Activated T-helper 1 cell treated with anti-CD3 and anti-CD28 coated beads, Interleukin-12 subunit alpha, Interleukin-12 subunit beta, Interleukin-2, Interleukin-4 antibody, amounts not matched to agents 30 ng/mL and 10 ng/mL and 1 ng/mL, durations not matched to agents 14 hours and 24 hours and 36 hours (primary cell): ENCODE measurements at regions not wholly inside any gene's neighbourhood (a gene's known extent, or its start where the extent isn't known, plus 50 kb on each side); places are given as distances from the start of the nearest gene placed in this dataset.
"Not testable (repeated sequence)": the region's sequence is repeated elsewhere in the genome, so short reads cannot be mapped to it uniquely, and the experiment has no call there.

Source experiments
- DNase-seq: peaks from one replicate; pipeline ENCODE4 v3.0.0; 2021; ENCODE audit warnings: low spot score
- H3K27ac Mint-ChIP-seq: one replicate; pipeline ENCODE4 v1.8.0; 2021; ENCODE audit warnings: mild to moderate bottlenecking, mixed read lengths
- H3K27me3 Mint-ChIP-seq: one replicate; pipeline ENCODE4 v1.8.0; 2022; ENCODE audit warnings: mild to moderate bottlenecking, moderate library complexity, mixed read lengths; ENCODE audit not compliant: insufficient read depth
- H3K36me3 Mint-ChIP-seq: one replicate; pipeline ENCODE4 v1.8.0; 2021; ENCODE audit warnings: low read depth, mixed read lengths
- H3K4me1 Mint-ChIP-seq: one replicate; pipeline ENCODE4 v1.8.0; 2021; ENCODE audit warnings: low read depth, mixed read lengths
- H3K4me3 Mint-ChIP-seq: one replicate; pipeline ENCODE4 v1.8.0; 2021; ENCODE audit warnings: mild to moderate bottlenecking, moderate library complexity, mixed read lengths
- H3K9me3 Mint-ChIP-seq: one replicate; pipeline ENCODE4 v1.8.0; 2021; ENCODE audit warnings: mixed read lengths
- intact Hi-C: fragments of 100-400 bp; cut with micrococcal nuclease; formaldehyde crosslinking; loops from one replicate; pipeline ENCODE4 v1.15.1; 2024

DNA sequence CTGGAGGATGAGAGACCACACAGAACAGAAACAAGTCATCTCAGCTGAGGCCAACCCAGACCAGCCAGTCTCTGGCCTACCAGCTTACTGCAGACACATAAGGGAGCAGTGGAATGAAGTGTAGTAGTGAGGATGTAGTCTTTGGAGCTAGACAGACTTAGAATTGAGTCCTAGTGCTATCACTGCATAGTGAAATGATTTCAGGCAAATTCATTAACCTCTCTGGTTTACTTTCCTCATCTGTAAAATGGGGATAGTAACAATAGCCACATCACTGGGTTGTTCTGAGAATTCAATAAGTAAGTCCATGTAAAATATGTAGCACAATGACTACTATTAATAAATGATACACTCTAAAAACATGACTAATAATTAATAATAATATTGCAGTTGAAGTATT, 383.8 kb downstream of the DLEU7 start:
- Mint-ChIP-seq H3K36me3 (no peaks in the 10 kb centered on the region), H3K9me3 (no peaks in the 10 kb centered on the region), H3K4me1 (no peaks in the 10 kb centered on the region), H3K27me3 (peaks cover 11% of the 10 kb centered on the region), H3K27ac (no peak overlapping the region), H3K4me3 (no peak overlapping the region)
- intact Hi-C loops = no loop called here
- no peak for DNase-seq

DNA sequence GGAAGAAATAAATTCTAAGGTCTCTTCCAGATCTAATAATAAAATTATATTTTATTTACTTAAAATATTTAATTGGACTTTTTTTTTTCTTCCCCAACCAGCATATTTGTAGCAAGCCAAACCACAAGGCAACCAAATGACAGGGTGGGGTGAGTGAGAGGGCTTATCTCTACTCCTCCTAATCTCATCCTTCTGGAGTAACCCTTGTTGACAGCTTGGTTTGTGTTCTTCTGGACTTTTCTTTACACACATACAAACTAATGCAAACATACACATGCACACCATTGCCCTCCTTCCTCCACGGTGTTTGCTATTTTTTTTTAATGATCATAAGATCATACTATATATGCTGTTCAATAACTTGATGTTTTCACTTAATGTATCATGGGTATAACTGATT, 383.1 kb downstream of the DLEU7 start:
- Mint-ChIP-seq H3K4me1 (no peaks in the 10 kb centered on the region), H3K9me3 (no peaks in the 10 kb centered on the region), H3K4me3 (no peak overlapping the region), H3K27ac (no peak overlapping the region), H3K36me3 (no peaks in the 10 kb centered on the region), H3K27me3 (peaks cover 11% of the 10 kb centered on the region)
- no peak for DNase-seq
- intact Hi-C loops = no loop called here

DNA sequence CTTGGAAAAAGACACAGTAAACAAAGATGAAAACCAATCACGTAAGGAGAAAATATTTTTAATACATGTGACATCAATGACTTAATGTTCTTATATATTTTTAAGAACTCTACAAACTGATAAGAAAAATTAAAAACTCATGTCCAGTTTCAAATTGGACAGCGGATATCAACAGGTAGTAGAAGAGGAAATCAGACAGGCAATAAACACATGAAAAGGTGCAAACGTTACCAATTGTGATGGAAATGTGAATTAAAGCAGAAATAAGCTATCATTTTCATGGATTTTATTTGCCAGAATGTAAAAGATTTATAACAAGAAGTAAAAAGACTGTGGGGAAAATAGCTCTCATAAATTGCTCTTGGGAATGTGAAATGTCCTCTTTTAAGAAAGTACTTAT, 382.3 kb downstream of the DLEU7 start:
- Mint-ChIP-seq H3K4me3 (no peak overlapping the region), H3K9me3 (no peaks in the 10 kb centered on the region), H3K4me1 (no peaks in the 10 kb centered on the region), H3K27ac (no peak overlapping the region), H3K27me3 (peaks cover 11% of the 10 kb centered on the region), H3K36me3 (no peaks in the 10 kb centered on the region)
- intact Hi-C loops = no loop called here
- no peak for DNase-seq

DNA sequence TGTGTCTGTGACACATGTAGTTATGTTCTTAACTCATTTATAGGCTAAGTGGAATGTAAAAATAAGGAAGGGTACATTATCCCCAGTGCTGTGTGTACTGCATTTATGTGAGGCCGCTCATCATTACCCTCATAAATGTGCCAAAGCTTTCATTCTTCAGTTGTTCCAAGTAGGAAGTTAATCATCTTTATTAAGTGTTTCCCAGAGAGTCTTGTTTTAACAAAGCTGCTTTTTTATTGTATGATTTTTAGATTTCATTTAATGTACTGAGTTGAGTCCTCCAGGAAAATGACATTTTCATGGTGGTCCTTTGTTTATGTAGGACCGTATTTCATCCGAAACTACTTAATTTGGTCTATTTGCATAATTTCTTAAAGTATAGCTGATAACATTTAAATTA, 379.8 kb downstream of the DLEU7 start:
- no peak for DNase-seq
- Mint-ChIP-seq H3K9me3 (no peaks in the 10 kb centered on the region), H3K4me1 (no peaks in the 10 kb centered on the region), H3K4me3 (no peak overlapping the region), H3K36me3 (no peaks in the 10 kb centered on the region), H3K27me3 (peaks cover 20% of the 10 kb centered on the region), H3K27ac (no peak overlapping the region)
- intact Hi-C loops = no loop called here

DNA sequence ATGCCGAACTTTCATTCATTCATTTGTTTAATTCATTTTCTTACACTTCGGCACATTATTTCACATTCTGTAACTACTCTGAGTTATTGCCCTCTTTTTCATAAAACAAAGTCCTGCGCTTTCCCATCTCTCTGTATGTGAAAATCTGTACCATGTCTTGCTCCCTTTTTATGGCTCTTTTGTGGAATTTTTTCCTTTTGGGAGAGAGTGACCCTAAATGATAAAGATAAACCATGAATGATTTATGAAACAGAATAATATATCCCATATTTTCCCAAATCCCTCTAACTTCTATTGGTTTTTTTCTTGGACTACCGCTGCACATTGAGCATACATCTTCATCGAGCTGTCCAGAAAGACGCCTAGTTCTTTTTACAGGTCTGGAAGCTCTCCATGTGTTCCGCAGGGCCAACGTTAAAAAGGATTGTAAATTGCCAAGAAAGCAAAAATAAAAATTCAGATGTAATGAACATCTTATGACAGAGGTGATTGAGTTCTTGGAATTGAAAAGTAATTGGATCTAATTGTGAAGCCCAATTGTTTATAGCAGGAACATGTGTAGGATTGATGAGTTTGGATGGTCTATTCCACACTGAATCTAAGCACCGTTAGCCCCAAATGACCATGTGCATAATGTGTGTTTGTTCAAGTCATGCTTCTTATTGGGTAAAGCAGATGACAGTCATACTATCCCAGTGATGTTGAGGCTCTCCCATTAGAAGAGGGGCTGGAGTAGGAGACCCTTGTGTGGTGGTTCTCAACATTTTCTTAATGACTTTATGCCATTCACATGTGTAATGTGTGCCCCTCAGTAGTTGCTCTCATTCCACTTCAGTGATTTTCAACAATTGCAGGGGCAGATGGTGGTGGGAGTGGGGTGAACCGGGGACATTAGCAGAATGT, 378.9 kb downstream of the DLEU7 start:
- H3K9me3 Mint-ChIP-seq = no peaks in the 10 kb centered on the region
- no peak overlapping the region for H3K4me3 Mint-ChIP-seq
- H3K4me1 Mint-ChIP-seq = no peaks in the 10 kb centered on the region
- intact Hi-C loops = no loop called here
- no peaks in the 10 kb centered on the region for H3K36me3 Mint-ChIP-seq
- no peak for DNase-seq
- peaks cover 20% of the 10 kb centered on the region for H3K27me3 Mint-ChIP-seq
- no peak overlapping the region for H3K27ac Mint-ChIP-seq

DNA sequence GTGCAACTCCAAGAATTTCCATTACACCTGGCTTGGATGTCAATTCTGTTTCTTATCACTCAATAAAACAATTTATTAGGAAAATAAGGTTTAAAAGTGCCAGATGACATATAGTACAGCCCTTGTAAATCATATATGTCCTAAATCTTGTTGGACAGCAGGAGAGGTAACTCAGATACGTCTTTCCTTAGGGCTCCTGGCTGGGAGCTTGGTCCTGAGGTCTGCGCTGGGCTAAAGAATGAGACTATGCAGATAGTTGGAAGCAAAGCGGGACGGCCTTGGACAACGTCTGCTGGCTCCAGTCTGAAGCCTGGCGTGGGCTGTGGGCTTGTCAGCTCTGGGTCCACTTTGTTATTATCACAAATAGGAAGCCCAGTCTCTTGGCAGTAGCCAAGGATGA, 377.0 kb downstream of the DLEU7 start:
- Mint-ChIP-seq H3K9me3 (no peaks in the 10 kb centered on the region), H3K27me3 (peaks cover 16% of the 10 kb centered on the region), H3K27ac (no peak overlapping the region), H3K36me3 (no peaks in the 10 kb centered on the region), H3K4me1 (no peaks in the 10 kb centered on the region), H3K4me3 (no peak overlapping the region)
- intact Hi-C loops = no loop called here
- no peak for DNase-seq

DNA sequence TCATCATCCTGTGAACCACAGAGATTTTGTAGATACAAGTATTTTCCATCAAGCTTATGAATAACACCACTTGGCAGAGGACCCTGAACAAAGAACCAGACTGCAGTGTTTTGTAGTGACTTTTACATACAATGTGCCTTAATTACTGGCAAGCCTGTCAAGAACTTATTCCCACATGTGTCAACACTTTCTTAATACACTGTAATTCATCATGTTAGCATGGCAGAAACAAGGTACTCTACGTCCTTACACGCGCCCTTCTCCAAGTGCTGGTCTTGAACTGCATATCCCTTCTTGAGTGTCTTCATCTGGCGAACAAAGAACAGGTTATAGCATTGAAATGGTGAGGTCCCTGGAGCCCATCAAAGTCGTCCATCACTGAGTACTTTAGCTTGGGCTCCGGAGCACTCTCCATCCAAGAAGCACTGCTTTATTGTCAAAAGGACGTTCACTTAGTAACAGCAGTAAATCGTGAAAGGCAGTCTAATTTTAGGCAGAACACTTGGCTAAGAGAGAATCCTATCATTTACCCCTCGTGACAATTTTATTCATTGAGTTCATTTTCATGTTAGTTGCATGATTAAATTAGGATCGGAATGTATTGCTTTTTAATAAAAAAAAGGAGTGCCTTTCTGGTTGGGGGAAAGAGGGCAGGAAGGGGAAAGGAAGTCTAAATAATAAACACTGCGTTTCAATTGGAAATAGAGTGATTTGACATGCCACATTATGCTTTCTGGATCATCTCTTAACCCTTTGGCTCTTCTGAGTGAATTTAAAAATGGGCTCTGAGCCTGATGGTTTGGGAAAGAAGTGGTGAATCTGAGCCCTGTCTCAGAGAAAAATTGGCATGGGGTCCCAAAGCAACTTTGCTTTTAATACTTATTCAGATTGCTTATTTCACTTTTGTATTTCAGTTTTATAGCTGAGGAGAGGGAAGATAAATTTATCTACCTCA, 376.1 kb downstream of the DLEU7 start:
- Mint-ChIP-seq H3K9me3 (no peaks in the 10 kb centered on the region), H3K36me3 (no peaks in the 10 kb centered on the region), H3K4me3 (no peak overlapping the region), H3K27me3 (peaks cover 14% of the 10 kb centered on the region), H3K4me1 (no peaks in the 10 kb centered on the region), H3K27ac (no peak overlapping the region)
- DNase-seq = no peak
- intact Hi-C loops = no loop called here

DNA sequence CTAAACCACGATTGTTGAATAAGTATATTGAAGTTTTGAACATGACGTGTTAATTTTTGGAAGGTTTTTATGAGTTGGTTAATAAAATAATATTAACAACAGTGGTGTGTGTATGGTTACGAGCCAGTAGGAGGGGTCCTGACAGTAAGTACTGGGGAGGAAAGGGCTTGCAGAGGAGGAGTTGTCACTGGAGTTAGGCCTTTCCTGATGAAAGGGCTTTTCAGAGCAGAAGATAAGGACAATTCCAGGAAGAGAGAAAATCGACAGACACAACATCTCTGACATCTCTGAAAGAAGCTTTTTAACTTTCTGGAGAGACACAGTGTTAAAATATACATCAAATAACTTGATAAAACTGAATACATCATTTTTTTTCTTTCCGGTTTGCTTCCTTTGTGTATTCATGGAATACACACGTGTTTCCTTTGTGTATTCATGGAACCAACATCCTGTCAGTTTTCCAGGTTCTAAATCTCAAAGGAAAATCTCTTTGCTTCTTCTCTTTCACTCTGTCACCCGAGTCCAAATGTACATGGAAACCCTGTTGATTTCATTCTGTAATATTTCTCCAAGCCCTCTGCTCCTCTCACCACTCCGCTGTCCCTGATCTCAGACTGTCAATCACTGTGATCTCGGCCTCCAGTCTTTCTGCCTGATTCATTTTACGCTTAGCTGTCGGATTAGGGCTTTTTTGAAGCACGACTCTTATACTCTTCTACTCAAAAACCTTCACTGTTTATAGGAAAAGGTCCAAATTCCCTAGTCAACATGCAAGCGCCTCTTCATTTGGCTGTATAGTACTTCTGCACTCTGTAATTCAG, 374.4 kb downstream of the DLEU7 start:
- Mint-ChIP-seq H3K27me3 (peaks cover 11% of the 10 kb centered on the region), H3K36me3 (no peaks in the 10 kb centered on the region), H3K4me3 (no peak overlapping the region), H3K9me3 (no peaks in the 10 kb centered on the region), H3K27ac (no peak overlapping the region), H3K4me1 (no peaks in the 10 kb centered on the region)
- intact Hi-C loops = no loop called here
- no peak for DNase-seq

DNA sequence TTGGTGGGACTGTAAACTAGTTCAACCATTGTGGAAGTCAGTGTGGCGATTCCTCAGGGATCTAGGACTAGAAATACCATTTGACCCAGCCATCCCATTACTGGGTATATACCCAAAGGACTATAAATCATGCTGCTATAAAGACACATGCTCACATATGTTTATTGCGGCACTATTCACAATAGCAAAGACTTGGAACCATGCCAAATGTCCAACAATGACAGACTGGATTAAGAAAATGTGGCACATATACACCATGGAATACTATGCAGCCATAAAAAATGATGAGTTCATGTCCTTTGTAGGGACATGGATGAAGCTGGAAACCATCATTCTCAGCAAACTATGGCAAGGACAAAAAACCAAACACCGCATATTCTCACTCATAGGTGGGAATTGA, 370.4 kb downstream of the DLEU7 start:
- intact Hi-C loops, DNase-seq, H3K9me3 Mint-ChIP-seq, H3K36me3 Mint-ChIP-seq, H3K4me1 Mint-ChIP-seq, H3K4me3 Mint-ChIP-seq, H3K27ac Mint-ChIP-seq: not testable (repeated sequence)
- H3K27me3 Mint-ChIP-seq = peaks cover 13% of the 10 kb centered on the region

DNA sequence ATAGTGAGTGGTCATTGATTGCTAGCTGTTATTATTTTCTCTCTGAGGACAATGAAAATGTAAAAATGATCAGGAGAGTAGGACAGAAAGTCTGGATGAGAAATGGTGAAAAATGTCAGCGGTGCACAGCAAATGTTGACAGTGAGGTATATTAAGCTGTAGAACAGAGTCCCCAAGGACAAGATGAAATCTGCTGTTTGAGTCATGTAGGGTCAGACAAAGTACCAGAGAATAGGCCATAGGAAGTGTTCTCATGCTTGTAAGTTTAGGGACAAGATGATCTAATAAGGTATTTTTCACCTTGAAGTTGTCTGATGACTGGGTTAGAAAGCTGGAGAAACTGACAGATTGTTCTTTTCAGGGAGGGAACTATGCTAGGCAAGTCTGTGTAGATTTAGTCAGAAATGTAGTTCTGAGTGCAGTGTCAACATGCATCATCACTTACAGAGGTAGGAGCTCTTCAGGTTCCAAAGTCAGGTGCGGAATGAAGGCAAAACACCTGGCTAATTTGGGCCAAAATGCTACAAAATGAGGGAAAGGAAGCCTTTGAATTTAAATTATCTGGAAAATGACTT, 369.3 kb downstream of the DLEU7 start:
- H3K4me3 Mint-ChIP-seq = no peak overlapping the region
- H3K9me3 Mint-ChIP-seq = no peaks in the 10 kb centered on the region
- intact Hi-C loops = no loop called here
- peaks cover 10% of the 10 kb centered on the region for H3K27me3 Mint-ChIP-seq
- no peak for DNase-seq
- H3K36me3 Mint-ChIP-seq = no peaks in the 10 kb centered on the region
- no peaks in the 10 kb centered on the region for H3K4me1 Mint-ChIP-seq
- no peak overlapping the region for H3K27ac Mint-ChIP-seq

DNA sequence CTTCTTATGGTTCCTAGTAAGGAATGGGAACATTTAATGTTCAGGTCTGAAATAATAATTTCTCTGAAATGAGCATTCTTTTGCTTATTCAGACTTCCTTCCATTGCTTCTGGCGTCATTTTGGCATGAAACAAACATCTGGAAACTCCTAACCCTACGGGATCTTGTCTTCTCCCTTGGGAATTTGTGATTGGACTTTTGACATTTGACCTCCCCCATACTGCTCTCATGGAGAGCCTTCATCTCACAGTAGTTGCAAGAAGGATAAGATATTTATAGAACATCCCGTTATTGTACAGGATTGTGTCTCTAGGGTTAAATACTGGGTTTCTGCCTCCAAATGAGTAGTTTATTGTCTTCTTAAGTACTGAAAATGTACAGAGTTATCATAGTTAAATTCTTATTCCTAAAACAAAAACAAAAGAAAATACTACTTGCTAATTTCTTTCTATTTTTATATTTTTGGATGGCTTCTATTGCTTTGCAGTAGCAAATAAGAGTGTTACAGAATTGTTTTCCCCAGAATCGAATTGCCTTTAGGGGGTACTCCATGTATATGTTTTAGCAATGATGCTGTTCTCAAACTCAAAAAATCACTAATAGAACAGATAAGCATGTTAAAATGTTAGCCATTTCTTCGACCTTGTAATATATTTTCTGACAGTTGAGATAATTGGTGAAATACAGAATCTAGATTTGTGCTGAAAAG, 366.8 kb downstream of the DLEU7 start:
- no peak overlapping the region for H3K27ac Mint-ChIP-seq
- H3K27me3 Mint-ChIP-seq = peaks cover 21% of the 10 kb centered on the region
- H3K36me3 Mint-ChIP-seq = no peaks in the 10 kb centered on the region
- H3K9me3 Mint-ChIP-seq = no peaks in the 10 kb centered on the region
- H3K4me1 Mint-ChIP-seq = no peaks in the 10 kb centered on the region
- H3K4me3 Mint-ChIP-seq = no peak overlapping the region
- DNase-seq = no peak
- intact Hi-C loops = no loop called here

DNA sequence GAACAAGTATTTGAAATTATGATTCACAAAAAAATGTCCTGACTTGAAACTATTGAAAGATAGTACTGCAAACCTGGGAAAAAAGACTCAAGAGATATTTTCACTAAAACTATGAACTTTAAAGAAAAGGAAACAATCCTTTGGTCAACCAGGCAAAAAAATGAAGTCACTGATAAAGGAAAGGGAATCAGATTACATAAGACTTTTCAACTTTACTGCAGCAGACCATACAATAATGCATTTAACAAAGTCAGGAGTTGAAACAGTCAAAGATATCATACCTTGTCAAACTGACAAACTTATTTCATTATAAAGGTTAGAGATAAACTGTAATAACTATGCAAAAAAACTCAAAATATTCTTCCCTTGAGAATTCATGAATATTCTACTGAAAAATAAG, 361.6 kb downstream of the DLEU7 start:
- Mint-ChIP-seq H3K27me3 (peaks cover 41% of the 10 kb centered on the region), H3K36me3 (no peaks in the 10 kb centered on the region), H3K4me3 (no peak overlapping the region), H3K27ac (no peak overlapping the region), H3K9me3 (no peaks in the 10 kb centered on the region), H3K4me1 (no peaks in the 10 kb centered on the region)
- DNase-seq = no peak
- intact Hi-C loops = no loop called here
